Putamen (tissue), 1 donor: ENCODE measurements at regions not wholly inside any gene's neighbourhood (a gene's known extent, or its start where the extent isn't known, plus 50 kb on each side); places are given as distances from the start of the nearest gene placed in this dataset.
A peak's percentile ranks its signal among the peaks of the same experiment; 100 is the strongest.
"Not testable (repeated sequence)": the region's sequence is repeated elsewhere in the genome, so short reads cannot be mapped to it uniquely, and the experiment has no call there.

Experiments
- DNase-seq: peaks from one replicate; pipeline ENCODE4 v3.0.0-alpha.2; 2016; ENCODE audit warnings: low spot score

- DNase-seq = no peak
Measured at GRCh38 chr2:63696496-63696895, 107.7 kb downstream of the MDH1 start.

GRCh38 chr2:63697160-63697559 is 108.4 kb downstream of the MDH1 start:
- no peak for DNase-seq

GRCh38 chr2:63698786-63699548 is 110.2 kb downstream of the MDH1 start:
- peak; percentile 25 for DNase-seq

- no peak for DNase-seq
Measured at GRCh38 chr2:63699549-63699839, 110.7 kb downstream of the MDH1 start.

- no peak for DNase-seq
Measured at GRCh38 chr2:63700271-63700670, 111.5 kb downstream of the MDH1 start.

GRCh38 chr2:63701406-63701805 is 112.6 kb downstream of the MDH1 start:
- no peak for DNase-seq

GRCh38 chr2:63706084-63706483 is 117.3 kb downstream of the MDH1 start:
- DNase-seq = not testable (repeated sequence)

- DNase-seq = no peak
Measured at GRCh38 chr2:63710732-63711131, 122.0 kb downstream of the MDH1 start.

- DNase-seq = no peak
Measured at GRCh38 chr2:63712748-63713147, 124.0 kb downstream of the MDH1 start.

GRCh38 chr2:63716146-63716545 is 125.5 kb upstream of the UGP2 start:
- DNase-seq = no peak

GRCh38 chr2:63719052-63719451 is 122.6 kb upstream of the UGP2 start:
- no peak for DNase-seq

GRCh38 chr2:63721082-63721424 is 120.6 kb upstream of the UGP2 start:
- no peak for DNase-seq

GRCh38 chr2:63722284-63722683 is 119.4 kb upstream of the UGP2 start:
- DNase-seq = not testable (repeated sequence)

- DNase-seq = no peak
Measured at GRCh38 chr2:63723709-63724108, 118.0 kb upstream of the UGP2 start.

- not testable (repeated sequence) for DNase-seq
Measured at GRCh38 chr2:63725212-63725611, 116.5 kb upstream of the UGP2 start.

- DNase-seq = no peak
Measured at GRCh38 chr2:63729362-63729761, 112.3 kb upstream of the UGP2 start.

GRCh38 chr2:63729831-63730230 is 111.9 kb upstream of the UGP2 start:
- DNase-seq = no peak

GRCh38 chr2:63734510-63734909 is 107.2 kb upstream of the UGP2 start:
- DNase-seq = no peak

GRCh38 chr2:63735263-63735662 is 106.4 kb upstream of the UGP2 start:
- DNase-seq = no peak

- DNase-seq = no peak
Measured at GRCh38 chr2:63735931-63736330, 105.8 kb upstream of the UGP2 start.

- DNase-seq = no peak
Measured at GRCh38 chr2:63736354-63736753, 105.3 kb upstream of the UGP2 start.

- DNase-seq = no peak
Measured at GRCh38 chr2:63737081-63737751, 104.5 kb upstream of the UGP2 start.

GRCh38 chr2:63738019-63738418 is 103.7 kb upstream of the UGP2 start:
- DNase-seq = no peak

GRCh38 chr2:63739180-63739579 is 102.5 kb upstream of the UGP2 start:
- DNase-seq = not testable (repeated sequence)
